HG03159 (cell line): ENCODE measurements at regions not wholly inside any gene's neighbourhood (a gene's known extent, or its start where the extent isn't known, plus 50 kb on each side); places are given as distances from the start of the nearest gene placed in this dataset.

Experiments
- ATAC-seq: cut with Tn5 transposase; IDR thresholded peaks from one replicate; pipeline ENCODE4 v1.9.1; 2021; ENCODE audit warnings: mild to moderate bottlenecking, moderate library complexity; ENCODE audit not compliant: unreplicated experiment

- ATAC-seq, result no peak
Measured at GRCh38 chr3:107323723-107324122, 53.5 kb upstream of the CCDC54 start.

DNA sequence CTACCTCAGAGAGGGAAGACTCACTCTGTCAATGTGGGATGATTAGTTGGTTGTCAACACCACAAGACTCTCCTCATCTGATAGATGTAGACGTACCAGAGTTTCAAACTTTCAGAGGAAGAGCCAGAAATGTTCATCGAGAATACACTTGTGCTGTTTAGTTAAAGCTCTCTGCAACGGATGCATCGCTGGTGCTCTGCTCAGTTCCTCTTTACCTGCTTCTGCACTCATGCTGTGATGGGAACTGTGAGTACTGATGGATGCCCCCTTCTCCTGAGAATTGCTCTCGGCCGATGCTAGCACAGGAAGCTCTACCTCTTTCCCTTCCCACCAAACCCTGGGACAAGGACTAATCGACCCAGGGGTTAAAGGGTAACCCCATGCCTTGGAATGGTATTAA, 51.8 kb upstream of the CCDC54 start:
- ATAC-seq, result no peak
